VCaP (cell line): ENCODE measurements at regions not wholly inside any gene's neighbourhood (a gene's known extent, or its start where the extent isn't known, plus 50 kb on each side); places are given as distances from the start of the nearest gene placed in this dataset.
"Not testable (repeated sequence)": the region's sequence is repeated elsewhere in the genome, so short reads cannot be mapped to it uniquely, and the experiment has no call there.

Experiments used
- H3K27ac ChIP-seq: fragments of 450-650 bp; 2 replicates; pipeline ENCODE4 v1.5.1; 2017
- TF ChIP-seq, protein P1 (sequence below): fragments of 450-650 bp; conservative IDR thresholded peaks from 2 replicates; pipeline ENCODE4 v1.5.1; 2017; ENCODE audit warnings: mild to moderate bottlenecking, moderate library complexity

DNA sequence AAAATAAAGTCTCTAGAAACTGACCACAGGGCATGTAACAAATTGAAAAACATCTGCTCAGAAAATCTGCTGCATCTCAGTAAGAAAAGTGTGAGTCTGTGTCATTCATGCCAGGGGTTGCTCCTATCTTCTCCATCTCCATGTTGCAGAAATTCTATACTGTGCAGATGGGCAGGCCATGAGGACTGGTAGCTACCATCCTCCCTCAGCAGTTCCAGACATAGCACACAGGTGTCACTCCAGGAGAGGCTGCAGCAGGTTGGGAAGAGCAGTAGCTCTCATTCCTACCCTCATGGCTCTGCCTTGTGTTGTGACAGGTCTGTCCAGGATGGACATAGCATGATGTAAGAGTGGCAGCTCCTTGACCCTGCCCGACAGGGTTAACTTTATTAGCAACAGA is 173.4 kb downstream of the NDUFS4 start:
- no peak overlapping the region for H3K27ac ChIP-seq
- TF ChIP-seq, protein P1, sequence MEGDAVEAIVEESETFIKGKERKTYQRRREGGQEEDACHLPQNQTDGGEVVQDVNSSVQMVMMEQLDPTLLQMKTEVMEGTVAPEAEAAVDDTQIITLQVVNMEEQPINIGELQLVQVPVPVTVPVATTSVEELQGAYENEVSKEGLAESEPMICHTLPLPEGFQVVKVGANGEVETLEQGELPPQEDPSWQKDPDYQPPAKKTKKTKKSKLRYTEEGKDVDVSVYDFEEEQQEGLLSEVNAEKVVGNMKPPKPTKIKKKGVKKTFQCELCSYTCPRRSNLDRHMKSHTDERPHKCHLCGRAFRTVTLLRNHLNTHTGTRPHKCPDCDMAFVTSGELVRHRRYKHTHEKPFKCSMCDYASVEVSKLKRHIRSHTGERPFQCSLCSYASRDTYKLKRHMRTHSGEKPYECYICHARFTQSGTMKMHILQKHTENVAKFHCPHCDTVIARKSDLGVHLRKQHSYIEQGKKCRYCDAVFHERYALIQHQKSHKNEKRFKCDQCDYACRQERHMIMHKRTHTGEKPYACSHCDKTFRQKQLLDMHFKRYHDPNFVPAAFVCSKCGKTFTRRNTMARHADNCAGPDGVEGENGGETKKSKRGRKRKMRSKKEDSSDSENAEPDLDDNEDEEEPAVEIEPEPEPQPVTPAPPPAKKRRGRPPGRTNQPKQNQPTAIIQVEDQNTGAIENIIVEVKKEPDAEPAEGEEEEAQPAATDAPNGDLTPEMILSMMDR: peak; percentile 56

GRCh38 chr5:53738105-53738504 is 177.7 kb downstream of the NDUFS4 start:
- no peak overlapping the region for H3K27ac ChIP-seq
- TF ChIP-seq, protein P1: no peak

- TF ChIP-seq, protein P1: no peak
- H3K27ac ChIP-seq: no peak overlapping the region
These were observed 178.7 kb downstream of the NDUFS4 start for GRCh38 chr5:53739111-53739510.

DNA sequence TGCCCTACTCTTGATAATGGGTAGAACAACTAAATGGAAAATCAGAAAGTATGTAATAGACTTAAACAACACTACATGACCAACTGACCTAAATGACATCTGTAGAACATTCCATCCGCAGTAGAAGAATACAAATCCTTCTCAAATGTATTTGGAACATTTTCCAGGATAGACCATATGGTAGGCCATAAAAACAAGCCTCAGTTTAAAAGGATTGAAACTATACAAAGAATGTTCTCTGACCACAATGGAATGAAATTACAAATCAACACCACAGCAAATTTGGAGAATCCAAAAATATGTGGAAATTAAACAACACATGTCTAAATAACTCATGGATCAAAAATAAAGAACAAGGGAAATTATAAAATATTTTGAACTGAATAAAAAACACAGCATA is 189.2 kb downstream of the NDUFS4 start:
- TF ChIP-seq, protein P1: no peak
- no peak overlapping the region for H3K27ac ChIP-seq

- H3K27ac ChIP-seq: not testable (repeated sequence)
These were observed 191.8 kb downstream of the NDUFS4 start for GRCh38 chr5:53752282-53752681.

DNA sequence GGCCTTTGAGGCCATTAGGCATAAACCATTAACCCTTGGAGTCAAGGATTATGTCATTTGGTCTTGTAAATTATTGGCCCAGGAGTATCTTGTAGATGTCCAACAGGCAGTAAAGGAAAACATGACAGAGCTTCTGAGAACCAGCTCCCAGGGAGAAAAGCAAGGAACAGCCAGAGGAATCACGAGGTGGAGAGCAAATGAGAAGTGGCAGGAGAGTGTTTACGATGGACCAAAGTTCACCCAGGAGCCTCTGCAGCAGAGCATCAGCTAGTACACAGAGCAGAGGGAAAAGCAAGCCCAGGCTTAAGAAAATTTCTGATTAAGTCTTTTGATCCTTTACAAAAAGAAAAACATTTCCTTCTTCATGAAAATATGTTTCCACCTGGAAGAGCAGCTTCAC is 206.2 kb downstream of the NDUFS4 start:
- TF ChIP-seq, protein P1: no peak
- H3K27ac ChIP-seq: no peak overlapping the region

GRCh38 chr5:53777864-53778618 is 217.6 kb downstream of the NDUFS4 start:
- peak overlapping the region; percentile 34; the same call in 1 of the 2 replicates for H3K27ac ChIP-seq
- TF ChIP-seq, protein P1: no peak

- TF ChIP-seq, protein P1: no peak
- H3K27ac ChIP-seq: no peak overlapping the region
These were observed 219.1 kb downstream of the NDUFS4 start for GRCh38 chr5:53779541-53779981.
